HG02973 (cell line): ENCODE measurements at regions not wholly inside any gene's neighbourhood (a gene's known extent, or its start where the extent isn't known, plus 50 kb on each side); places are given as distances from the start of the nearest gene placed in this dataset.
"Not testable (repeated sequence)": the region's sequence is repeated elsewhere in the genome, so short reads cannot be mapped to it uniquely, and the experiment has no call there.

Experiments used
- ATAC-seq: cut with Tn5 transposase; IDR thresholded peaks from one replicate; pipeline ENCODE4 v1.9.1; 2021; ENCODE audit warnings: moderate library complexity; ENCODE audit not compliant: unreplicated experiment

GRCh38 chr16:52386694-52387093 is 160.2 kb downstream of the TOX3 start:
- no peak for ATAC-seq

- ATAC-seq: no peak
Observed at GRCh38 chr16:52384378-52384777, 162.6 kb downstream of the TOX3 start.

GRCh38 chr16:52383640-52384292 is 163.2 kb downstream of the TOX3 start:
- ATAC-seq: no peak

GRCh38 chr16:52383119-52383518 is 163.8 kb downstream of the TOX3 start:
- ATAC-seq: no peak

- no peak for ATAC-seq
Observed at GRCh38 chr16:52379551-52379950, 167.4 kb downstream of the TOX3 start.

GRCh38 chr16:52376676-52377280 is 170.2 kb downstream of the TOX3 start:
- ATAC-seq: no peak

GRCh38 chr16:52372313-52372712 is 174.6 kb downstream of the TOX3 start:
- ATAC-seq: no peak

- no peak for ATAC-seq
Observed at GRCh38 chr16:52368859-52369258, 178.1 kb downstream of the TOX3 start.

- ATAC-seq: no peak
Observed at GRCh38 chr16:52367821-52368220, 179.1 kb downstream of the TOX3 start.

- no peak for ATAC-seq
Observed at GRCh38 chr16:52366983-52367382, 180.0 kb downstream of the TOX3 start.

- no peak for ATAC-seq
Observed at GRCh38 chr16:52364500-52364899, 182.4 kb downstream of the TOX3 start.

GRCh38 chr16:52363082-52363481 is 183.9 kb downstream of the TOX3 start:
- no peak for ATAC-seq

- ATAC-seq: no peak
Observed at GRCh38 chr16:52357711-52358110, 189.2 kb downstream of the TOX3 start.

- no peak for ATAC-seq
Observed at GRCh38 chr16:52353249-52353648, 193.7 kb downstream of the TOX3 start.

- ATAC-seq: no peak
Observed at GRCh38 chr16:52351451-52351850, 195.5 kb downstream of the TOX3 start.

- no peak for ATAC-seq
Observed at GRCh38 chr16:52350031-52350642, 196.8 kb downstream of the TOX3 start.

GRCh38 chr16:52346709-52347108 is 200.2 kb downstream of the TOX3 start:
- no peak for ATAC-seq

GRCh38 chr16:52333673-52334072 is 213.3 kb downstream of the TOX3 start:
- not testable (repeated sequence) for ATAC-seq

GRCh38 chr16:52320930-52321439 is 226.0 kb downstream of the TOX3 start:
- ATAC-seq: no peak

GRCh38 chr16:52318302-52319009 is 228.5 kb downstream of the TOX3 start:
- no peak for ATAC-seq

GRCh38 chr16:52316241-52316640 is 230.7 kb downstream of the TOX3 start:
- no peak for ATAC-seq

GRCh38 chr16:52312716-52313115 is 234.2 kb downstream of the TOX3 start:
- no peak for ATAC-seq
